Smooth muscle cell (in vitro differentiated cells): ENCODE measurements at regions not wholly inside any gene's neighbourhood (a gene's known extent, or its start where the extent isn't known, plus 50 kb on each side); places are given as distances from the start of the nearest gene placed in this dataset.

Experiments
- DNase-seq: peaks from one replicate; lab custom pipeline; 2025; ENCODE audit not compliant: unreplicated experiment; lab: John Stamatoyannopoulos, UW
- H2AFZ ChIP-seq: fragments of 200-600 bp; sonication (generic); 2 replicates; pipeline ENCODE4 v1.6.0; 2016; ENCODE audit warnings: antibody characterized with exemption, low read depth, mild to moderate bottlenecking
- H3F3A ChIP-seq: fragments of 200-600 bp; sonication (generic); 2 replicates; pipeline ENCODE4 v1.6.0; 2017; ENCODE audit warnings: antibody characterized with exemption, low read depth
- H3K27ac ChIP-seq: fragments of 200-600 bp; sonication (generic); 2 replicates; pipeline ENCODE4 v1.5.1; 2016; ENCODE audit warnings: low read depth, mild to moderate bottlenecking
- H3K27me3 ChIP-seq: fragments of 200-600 bp; sonication (generic); 2 replicates; pipeline ENCODE4 v1.6.1; 2016; ENCODE audit warnings: low read depth, mild to moderate bottlenecking
- H3K36me3 ChIP-seq: fragments of 200-600 bp; sonication (generic); 2 replicates; pipeline ENCODE4 v1.5.1; 2016; ENCODE audit warnings: low read depth
- H3K4me1 ChIP-seq: fragments of 200-600 bp; sonication (generic); 2 replicates; pipeline ENCODE4 v1.5.1; 2016; ENCODE audit warnings: low read depth
- H3K4me2 ChIP-seq: fragments of 200-600 bp; sonication (generic); 2 replicates; pipeline ENCODE4 v1.6.0; 2016; ENCODE audit warnings: mild to moderate bottlenecking
- H3K4me3 ChIP-seq: fragments of 200-600 bp; sonication (generic); 2 replicates; pipeline ENCODE4 v1.5.1; 2016; ENCODE audit warnings: mild to moderate bottlenecking
- H3K79me2 ChIP-seq: fragments of 200-600 bp; sonication (generic); 2 replicates; pipeline ENCODE4 v1.6.0; 2016; ENCODE audit warnings: low read depth, mild to moderate bottlenecking
- H3K9ac ChIP-seq: fragments of 200-600 bp; sonication (generic); 2 replicates; pipeline ENCODE4 v1.6.0; 2016; ENCODE audit warnings: low read depth
- H3K9me3 ChIP-seq: fragments of 200-600 bp; sonication (generic); replicated peaks from 2 replicates; pipeline ENCODE4 v1.5.1; 2016; ENCODE audit warnings: low read depth
- H4K20me1 ChIP-seq: fragments of 200-600 bp; sonication (generic); 2 replicates; pipeline ENCODE4 v1.6.0; 2016; ENCODE audit warnings: low read depth
- WGBS: methylation state at CpG from one replicate; pipeline ENCODE4 v1.1.7; 2016; ENCODE audit warnings: low lambda C conversion rate; 5-methylcytosine and 5-hydroxymethylcytosine counted together
- TF ChIP-seq, protein P1 (sequence below): fragments of 200-600 bp; sonication (generic); IDR thresholded peaks from 2 replicates; pipeline ENCODE4 v1.5.1; 2017; ENCODE audit warnings: borderline replicate concordance, mild to moderate bottlenecking, antibody characterized with exemption; ENCODE audit not compliant: insufficient read depth, poor library complexity, severe bottlenecking

- no peaks in the 10 kb centered on the region for H3F3A ChIP-seq
- no peak for DNase-seq
- no peaks in the 10 kb centered on the region for H3K27me3 ChIP-seq
- H3K79me2 ChIP-seq: no peaks in the 10 kb centered on the region
- no peak overlapping the region for H3K27ac ChIP-seq
- H2AFZ ChIP-seq: no peak overlapping the region
- no peak overlapping the region for H3K9ac ChIP-seq
- H3K4me3 ChIP-seq: no peak overlapping the region
- 74% methylated on average over 7 of the region's 7 CpGs for WGBS
- no peaks in the 10 kb centered on the region for H3K36me3 ChIP-seq
- TF ChIP-seq, protein P1, sequence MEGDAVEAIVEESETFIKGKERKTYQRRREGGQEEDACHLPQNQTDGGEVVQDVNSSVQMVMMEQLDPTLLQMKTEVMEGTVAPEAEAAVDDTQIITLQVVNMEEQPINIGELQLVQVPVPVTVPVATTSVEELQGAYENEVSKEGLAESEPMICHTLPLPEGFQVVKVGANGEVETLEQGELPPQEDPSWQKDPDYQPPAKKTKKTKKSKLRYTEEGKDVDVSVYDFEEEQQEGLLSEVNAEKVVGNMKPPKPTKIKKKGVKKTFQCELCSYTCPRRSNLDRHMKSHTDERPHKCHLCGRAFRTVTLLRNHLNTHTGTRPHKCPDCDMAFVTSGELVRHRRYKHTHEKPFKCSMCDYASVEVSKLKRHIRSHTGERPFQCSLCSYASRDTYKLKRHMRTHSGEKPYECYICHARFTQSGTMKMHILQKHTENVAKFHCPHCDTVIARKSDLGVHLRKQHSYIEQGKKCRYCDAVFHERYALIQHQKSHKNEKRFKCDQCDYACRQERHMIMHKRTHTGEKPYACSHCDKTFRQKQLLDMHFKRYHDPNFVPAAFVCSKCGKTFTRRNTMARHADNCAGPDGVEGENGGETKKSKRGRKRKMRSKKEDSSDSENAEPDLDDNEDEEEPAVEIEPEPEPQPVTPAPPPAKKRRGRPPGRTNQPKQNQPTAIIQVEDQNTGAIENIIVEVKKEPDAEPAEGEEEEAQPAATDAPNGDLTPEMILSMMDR: no peak
- H3K4me2 ChIP-seq: no peak overlapping the region
- no peaks in the 10 kb centered on the region for H3K9me3 ChIP-seq
- H4K20me1 ChIP-seq: no peaks in the 10 kb centered on the region
- no peaks in the 10 kb centered on the region for H3K4me1 ChIP-seq
Observed at GRCh38 chrX:10070714-10071436, 85.9 kb upstream of the CLCN4 start.

GRCh38 chrX:10071451-10072144, 85.2 kb upstream of the CLCN4 start:
- no peaks in the 10 kb centered on the region for H3K4me1 ChIP-seq
- H3K9me3 ChIP-seq: no peaks in the 10 kb centered on the region
- H3K4me3 ChIP-seq: no peak overlapping the region
- H3K27ac ChIP-seq: no peak overlapping the region
- no peak for DNase-seq
- H4K20me1 ChIP-seq: no peaks in the 10 kb centered on the region
- no peak overlapping the region for H3K9ac ChIP-seq
- no peaks in the 10 kb centered on the region for H3K27me3 ChIP-seq
- no peak overlapping the region for H2AFZ ChIP-seq
- no peaks in the 10 kb centered on the region for H3F3A ChIP-seq
- H3K4me2 ChIP-seq: no peak overlapping the region
- WGBS: 67% methylated on average over 7 of the region's 7 CpGs
- H3K79me2 ChIP-seq: no peaks in the 10 kb centered on the region
- TF ChIP-seq, protein P1: no peak
- H3K36me3 ChIP-seq: no peaks in the 10 kb centered on the region

DNA sequence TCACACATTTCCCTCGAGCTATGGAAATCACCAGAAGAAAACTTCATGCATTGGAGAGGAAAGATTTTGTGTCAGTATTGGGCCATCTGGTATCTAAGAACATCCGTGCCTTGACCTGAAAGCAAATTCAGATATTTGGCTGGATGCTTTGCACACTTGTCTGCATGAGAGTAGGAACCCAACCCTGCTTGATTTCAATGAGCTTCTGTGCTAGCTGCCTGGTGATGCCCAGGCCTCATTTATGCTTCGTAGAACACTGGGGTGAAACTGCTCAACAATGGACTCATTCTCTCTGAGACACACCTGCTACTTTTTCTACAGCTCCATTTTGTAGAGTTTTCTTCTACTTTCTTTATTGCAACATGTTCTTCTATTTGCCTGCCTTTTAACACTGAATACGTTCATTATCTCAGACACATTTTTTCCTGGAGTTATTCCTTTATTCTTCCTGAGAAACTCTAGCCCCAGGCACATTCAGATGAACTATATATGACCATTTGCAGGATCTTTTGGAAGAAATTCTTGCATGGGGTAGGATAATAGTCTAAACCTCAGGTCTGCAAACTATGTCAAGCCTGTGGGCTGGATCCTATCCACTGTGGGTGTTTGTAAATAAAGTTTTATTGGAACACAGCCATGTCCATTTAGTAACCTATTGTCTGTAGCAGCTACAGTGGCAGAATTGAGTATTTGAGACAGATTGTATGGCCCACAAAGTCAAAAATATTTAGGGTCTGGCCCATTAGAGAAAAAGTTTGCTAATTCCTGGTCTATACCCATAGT, 83.8 kb upstream of the CLCN4 start:
- Histone ChIP-seq H4K20me1 (no peaks in the 10 kb centered on the region), H3K27me3 (no peaks in the 10 kb centered on the region), H3K79me2 (no peaks in the 10 kb centered on the region), H2AFZ (no peak overlapping the region), H3K27ac (no peak overlapping the region), H3F3A (no peaks in the 10 kb centered on the region), H3K9me3 (no peaks in the 10 kb centered on the region), H3K4me2 (no peak overlapping the region), H3K4me1 (no peaks in the 10 kb centered on the region), H3K9ac (no peak overlapping the region), H3K4me3 (no peak overlapping the region), H3K36me3 (no peaks in the 10 kb centered on the region)
- DNase-seq: no peak
- 67% methylated on average over 4 of the region's 4 CpGs for WGBS
- TF ChIP-seq, protein P1: no peak
